Fibroblast of skin of left biceps (primary cell): ENCODE measurements at regions not wholly inside any gene's neighbourhood (a gene's known extent, or its start where the extent isn't known, plus 50 kb on each side); places are given as distances from the start of the nearest gene placed in this dataset.
A peak's percentile ranks its signal among the peaks of the same experiment; 100 is the strongest.

Experiments
- DNase-seq, 2 experiments: peaks; one replicate each; pipeline ENCODE4 v3.0.0-alpha.2; 2013; ENCODE audit warnings: low read depth in 2 of 2

GRCh38 chrX:113529426-113530013 is 688.9 kb upstream of the AMOT start:
- DNase-seq: no peak

- DNase-seq: no peak
These were observed 682.2 kb upstream of the AMOT start for GRCh38 chrX:113522814-113523213.

DNA sequence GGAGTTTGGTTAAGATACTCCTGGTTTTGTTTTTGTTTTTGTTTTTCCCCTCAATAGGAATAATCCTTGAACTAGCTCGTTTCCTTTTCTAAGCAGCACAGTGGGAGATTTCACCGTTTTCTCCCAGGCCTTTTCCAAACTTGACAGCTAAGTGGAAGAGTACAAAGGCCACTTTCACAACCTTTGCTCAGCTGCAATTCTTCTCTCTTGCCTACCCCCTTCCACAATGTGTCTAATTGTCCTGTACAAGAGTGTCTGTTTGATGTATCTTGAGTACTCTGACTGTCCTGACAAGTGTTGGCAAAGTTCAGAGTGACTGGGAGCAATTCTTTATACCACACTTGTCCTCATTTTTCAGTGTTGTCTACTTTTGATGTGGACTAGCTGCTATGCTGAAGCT is 674.3 kb upstream of the AMOT start:
- no peak for DNase-seq

- peak; percentile 60 to 67 for DNase-seq
These were observed 672.2 kb upstream of the AMOT start for GRCh38 chrX:113512700-113513395.

- DNase-seq: no peak
These were observed 670.0 kb upstream of the AMOT start for GRCh38 chrX:113510586-113510985.

- no peak for DNase-seq
These were observed 652.3 kb upstream of the AMOT start for GRCh38 chrX:113492895-113493294.

DNA sequence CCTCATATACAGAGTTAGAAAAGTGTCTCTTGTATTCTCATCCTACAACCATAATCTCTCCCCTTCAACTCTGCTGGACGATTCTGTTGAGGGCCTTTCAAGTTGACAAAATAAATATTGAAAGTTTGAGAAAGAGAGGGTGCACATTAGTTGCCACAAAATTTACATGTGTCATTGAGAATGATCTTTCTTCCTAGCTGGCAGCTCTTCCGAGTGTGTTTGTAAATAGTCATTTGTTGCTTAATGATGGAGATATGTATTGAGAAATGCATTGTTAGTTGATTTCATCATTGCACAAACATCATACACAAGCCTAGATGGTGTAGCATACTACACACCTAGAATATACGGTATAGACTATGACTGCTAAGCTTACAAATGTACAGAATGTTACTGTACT is 632.8 kb upstream of the AMOT start:
- no peak for DNase-seq

- DNase-seq: peak; percentile 21 to 26
These were observed 632.4 kb upstream of the AMOT start for GRCh38 chrX:113473015-113473414.

GRCh38 chrX:113470166-113470565 is 629.5 kb upstream of the AMOT start:
- no peak for DNase-seq

- DNase-seq: no peak
These were observed 617.1 kb upstream of the AMOT start for GRCh38 chrX:113457719-113458118.

DNA sequence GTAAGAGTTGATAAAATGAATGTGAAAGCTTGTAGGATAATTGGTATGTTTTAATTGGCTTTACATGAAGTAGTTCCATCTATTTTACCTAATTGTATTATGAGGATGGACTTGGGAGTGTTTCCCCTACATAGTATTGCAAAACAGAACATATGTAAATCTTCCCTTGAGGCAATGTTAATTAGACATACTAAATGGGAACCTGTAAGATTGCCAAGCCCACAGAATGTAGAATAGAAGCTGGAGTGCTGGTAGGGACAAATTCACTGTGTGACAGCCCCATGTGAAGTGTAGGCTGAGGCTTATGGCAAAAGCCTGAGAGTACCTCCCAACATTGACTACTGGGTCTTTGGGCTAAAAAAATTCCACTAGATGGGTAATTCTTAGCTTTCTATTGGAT is 615.0 kb upstream of the AMOT start:
- DNase-seq: no peak

- no peak for DNase-seq
These were observed 588.4 kb upstream of the AMOT start for GRCh38 chrX:113429011-113429410.

DNA sequence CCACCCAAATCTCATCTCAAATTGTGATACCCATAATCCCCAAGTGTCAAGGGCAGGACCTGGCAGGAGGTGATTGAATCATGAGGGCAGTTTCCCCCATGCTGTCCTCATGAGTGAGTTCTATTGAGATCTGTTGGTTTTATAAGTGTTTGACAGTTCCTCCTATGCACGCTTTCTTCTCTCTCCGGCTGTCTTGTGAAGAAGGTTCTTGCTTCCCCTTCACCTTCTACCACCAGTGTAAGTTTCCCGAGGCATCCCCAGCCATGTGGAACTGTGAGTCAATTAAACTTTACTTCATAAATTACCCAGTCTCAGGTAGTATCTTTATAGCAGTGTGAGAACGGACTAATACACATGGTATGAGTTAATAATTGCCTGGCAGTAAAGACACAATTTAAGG is 581.7 kb upstream of the AMOT start:
- no peak for DNase-seq

GRCh38 chrX:113421432-113421831 is 580.8 kb upstream of the AMOT start:
- DNase-seq: no peak

DNA sequence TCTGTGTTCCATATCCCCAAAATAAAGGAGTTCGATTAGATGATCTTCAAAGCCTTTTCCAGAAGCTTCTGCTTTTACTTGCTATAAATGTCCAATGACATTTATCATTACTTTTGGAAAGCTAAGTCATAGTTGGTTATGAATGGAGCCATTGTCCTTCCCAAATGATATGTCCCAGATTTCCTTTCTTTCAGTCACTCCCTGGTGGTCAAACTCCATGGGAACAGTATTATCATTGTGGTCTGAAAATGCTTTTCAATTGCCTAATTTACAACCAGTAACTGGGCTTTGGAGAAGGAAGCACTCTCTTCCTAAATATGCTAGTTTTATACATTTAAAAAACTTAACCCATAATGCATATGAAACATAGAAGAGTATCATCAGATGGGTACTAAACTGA is 571.5 kb upstream of the AMOT start:
- no peak for DNase-seq

- DNase-seq: no peak
These were observed 568.2 kb upstream of the AMOT start for GRCh38 chrX:113408843-113409242.

- no peak for DNase-seq
These were observed 559.6 kb upstream of the AMOT start for GRCh38 chrX:113400193-113400704.

GRCh38 chrX:113399506-113400192 is 559.0 kb upstream of the AMOT start:
- no peak for DNase-seq

DNA sequence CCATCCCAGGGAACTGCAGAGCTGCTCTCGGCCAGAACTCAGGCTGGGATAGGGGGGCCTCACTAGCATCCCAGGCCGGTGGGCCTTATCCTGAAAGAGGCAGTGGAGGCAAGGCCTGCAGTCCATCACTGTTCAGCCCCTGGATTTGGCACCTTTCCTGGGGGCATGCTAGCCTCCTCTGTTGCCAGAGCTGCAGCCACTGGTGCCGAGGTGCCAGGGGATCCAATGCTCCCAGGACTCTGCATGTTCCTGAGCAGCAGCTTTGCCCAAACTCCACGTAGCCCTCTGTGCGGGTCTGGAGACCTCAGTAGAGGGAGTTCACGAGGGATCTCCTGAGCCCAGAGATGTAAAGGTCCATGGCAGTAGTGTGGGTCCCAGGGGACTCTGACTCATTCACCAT is 551.7 kb upstream of the AMOT start:
- no peak for DNase-seq

DNA sequence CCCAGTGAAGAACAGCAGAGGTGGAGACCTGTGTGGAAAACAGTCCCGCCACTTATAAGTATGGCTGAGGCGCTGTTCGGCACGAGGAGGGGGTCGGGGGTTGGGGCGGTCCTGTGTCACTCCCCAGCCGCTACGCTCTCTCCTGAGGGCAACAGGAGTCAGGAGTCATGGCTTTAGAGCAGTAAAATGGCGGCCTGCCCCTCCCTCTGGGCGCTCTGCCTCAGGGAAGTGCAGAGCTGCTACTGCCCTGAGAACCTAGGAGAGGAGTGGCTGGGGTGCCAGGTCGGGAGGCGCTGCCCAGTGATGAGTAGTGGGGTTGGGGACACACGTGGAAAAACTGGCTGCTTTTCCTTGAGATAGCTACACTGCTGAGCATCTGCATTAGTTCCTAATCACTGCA is 551.2 kb upstream of the AMOT start:
- no peak for DNase-seq

DNA sequence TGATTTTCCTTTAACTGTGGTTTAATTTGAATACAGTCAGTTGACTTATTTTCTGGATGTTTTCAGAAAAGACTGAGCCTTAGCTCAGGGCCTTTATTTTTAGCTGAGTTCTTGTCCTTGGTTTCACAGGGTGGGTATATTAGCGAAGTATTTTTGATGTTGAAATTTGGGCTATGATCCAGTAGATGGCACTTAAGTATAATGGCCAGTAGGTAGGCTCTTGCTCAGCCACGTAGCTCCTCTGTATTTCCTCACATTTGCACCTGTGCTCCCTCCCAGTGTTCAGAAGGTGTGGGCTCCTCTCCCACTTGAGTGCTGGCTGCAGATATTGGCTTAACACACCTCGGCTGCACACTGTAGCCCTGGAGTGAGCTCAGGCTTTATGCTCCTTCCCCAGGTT is 549.9 kb upstream of the AMOT start:
- DNase-seq: no peak

DNA sequence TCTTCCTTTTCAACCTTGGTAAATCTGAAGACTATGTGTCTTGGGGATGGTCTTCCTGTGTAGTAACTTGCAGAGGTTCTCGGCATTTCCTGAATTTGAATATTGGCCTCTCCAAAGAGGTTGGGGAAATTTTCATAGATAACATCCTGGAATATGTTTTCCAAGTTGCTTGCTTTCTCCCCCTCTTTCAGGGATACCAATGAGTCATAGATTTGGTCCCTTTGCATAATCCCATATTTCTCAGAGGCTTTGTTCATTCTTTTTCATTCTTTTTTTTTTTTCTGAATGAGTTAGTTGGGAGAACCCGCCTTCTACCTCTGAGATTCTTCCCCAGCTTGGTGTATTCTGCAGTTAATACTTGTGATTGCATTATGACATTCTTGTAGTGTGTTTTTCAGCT is 549.2 kb upstream of the AMOT start:
- no peak for DNase-seq

DNA sequence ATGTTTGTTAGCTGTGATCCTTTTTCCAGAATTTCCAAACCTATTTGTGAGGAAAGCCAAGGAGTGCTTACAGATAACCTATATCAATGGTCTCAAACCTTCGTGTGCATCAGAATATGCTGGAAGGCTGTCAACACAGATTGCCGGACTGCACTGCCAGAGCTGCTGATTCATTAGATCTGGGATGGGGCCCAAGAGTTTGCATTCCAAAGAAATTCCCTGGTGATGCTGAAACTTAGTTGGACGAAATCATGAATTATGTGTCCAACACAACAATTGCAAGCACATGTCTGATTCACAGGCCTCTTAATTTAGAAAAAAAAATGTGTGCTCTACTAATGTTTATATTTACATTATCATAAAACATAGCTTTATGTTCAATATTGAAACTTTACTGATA is 544.0 kb upstream of the AMOT start:
- peak; percentile 77 to 82 for DNase-seq
